Peyer's patch (tissue), 4 donors: ENCODE measurements at regions not wholly inside any gene's neighbourhood (a gene's known extent, or its start where the extent isn't known, plus 50 kb on each side); places are given as distances from the start of the nearest gene placed in this dataset.
"Not testable (repeated sequence)": the region's sequence is repeated elsewhere in the genome, so short reads cannot be mapped to it uniquely, and the experiment has no call there.

Experiments
- DNase-seq, 3 donors: peaks; one replicate each; pipeline ENCODE4 v3.0.0-alpha.2; 2017 to 2019
- H3K27ac ChIP-seq, 4 donors: fragments of 200-600 bp; sonication (generic); one replicate each; pipeline ENCODE4 v1.5.1; 2016 to 2019
- H3K27me3 ChIP-seq, 2 donors: fragments of 200-600 bp; sonication (generic); one replicate each; pipeline ENCODE4 v1.5.1; 2019
- H3K36me3 ChIP-seq, 3 donors: fragments of 200-600 bp; sonication (generic); one replicate each; pipeline ENCODE4 v1.5.1; 2016 to 2019
- H3K4me1 ChIP-seq, 4 donors: fragments of 200-600 bp; sonication (generic); one replicate each; pipeline ENCODE4 v1.5.1; 2016 to 2019
- H3K4me3 ChIP-seq, 4 donors: fragments of 200-600 bp; sonication (generic); 1 replicate in 3 of 4; 2 replicates in 1 of 4; pipeline ENCODE4 v1.5.1; 2016 to 2019; ENCODE audit warnings: mild to moderate bottlenecking in 1 of 4
- H3K9me3 ChIP-seq, 4 donors: fragments of 200-600 bp; sonication (generic); one replicate each; pipeline ENCODE4 v1.5.1; 2016 to 2019; ENCODE audit warnings: mild to moderate bottlenecking in 1 of 4
- CTCF ChIP-seq, 6 experiments: fragments of 450-650 bp in 4 of 6; fragments of 200-600 bp in 2 of 6; sonication (generic) in 1 of 6; IDR thresholded peaks; one replicate each; pipeline ENCODE4 v1.5.1; 2017 to 2019; ENCODE audit warnings: antibody characterized with exemption in 6 of 6, mild to moderate bottlenecking in 3 of 6, moderate library complexity in 1 of 6
- POLR2A ChIP-seq, 2 donors: fragments of 450-650 bp; IDR thresholded peaks; one replicate each; pipeline ENCODE4 v1.5.1; 2017; ENCODE audit warnings: antibody characterized with exemption in 2 of 2, mild to moderate bottlenecking in 2 of 2, moderate library complexity in 2 of 2

- no peaks in the 10 kb centered on the region for H3K9me3 ChIP-seq
- H3K27ac ChIP-seq, result no peak overlapping the region
- H3K36me3 ChIP-seq, result no peaks in the 10 kb centered on the region
- H3K27me3 ChIP-seq, result no peaks in the 10 kb centered on the region
- no peaks in the 10 kb centered on the region for H3K4me1 ChIP-seq
- no peak overlapping the region for H3K4me3 ChIP-seq
- DNase-seq, result no peak
- TF ChIP-seq POLR2A (IDR thresholded peaks at IDR 0.05), result no peak
Observed at GRCh38 chr1:43019226-43019625, 60.6 kb upstream of the SLC2A1 start.

- no peak for DNase-seq
Observed at GRCh38 chr1:43018121-43018520, 59.5 kb upstream of the SLC2A1 start.

GRCh38 chr1:43015269-43015668 lies 56.6 kb upstream of the SLC2A1 start:
- Histone ChIP-seq H3K4me1 (no peaks in the 10 kb centered on the region), H3K9me3 (no peaks in the 10 kb centered on the region), H3K4me3 (no peak overlapping the region), H3K27ac (no peak overlapping the region), H3K27me3 (no peaks in the 10 kb centered on the region), H3K36me3 (no peaks in the 10 kb centered on the region)
- no peak for TF ChIP-seq POLR2A (IDR thresholded peaks at IDR 0.05)
- no peak for TF ChIP-seq CTCF (IDR thresholded peaks at IDR 0.05)
- no peak for DNase-seq

More at GRCh38 chr1:43018121-43018520, 59.5 kb upstream of the SLC2A1 start:
- Histone ChIP-seq H3K9me3 (no peaks in the 10 kb centered on the region), H3K4me1 (no peaks in the 10 kb centered on the region), H3K27me3 (no peaks in the 10 kb centered on the region), H3K36me3 (no peaks in the 10 kb centered on the region), H3K27ac (no peak overlapping the region), H3K4me3 (no peak overlapping the region)
- no peak for TF ChIP-seq CTCF (IDR thresholded peaks at IDR 0.05)
- no peak for TF ChIP-seq POLR2A (IDR thresholded peaks at IDR 0.05)

- not testable (repeated sequence) for H3K4me1 ChIP-seq, H3K27me3 ChIP-seq, H3K27ac ChIP-seq, H3K9me3 ChIP-seq, H3K4me3 ChIP-seq, H3K36me3 ChIP-seq, DNase-seq
Observed at GRCh38 chr1:43014579-43014978, 55.9 kb upstream of the SLC2A1 start.

DNA sequence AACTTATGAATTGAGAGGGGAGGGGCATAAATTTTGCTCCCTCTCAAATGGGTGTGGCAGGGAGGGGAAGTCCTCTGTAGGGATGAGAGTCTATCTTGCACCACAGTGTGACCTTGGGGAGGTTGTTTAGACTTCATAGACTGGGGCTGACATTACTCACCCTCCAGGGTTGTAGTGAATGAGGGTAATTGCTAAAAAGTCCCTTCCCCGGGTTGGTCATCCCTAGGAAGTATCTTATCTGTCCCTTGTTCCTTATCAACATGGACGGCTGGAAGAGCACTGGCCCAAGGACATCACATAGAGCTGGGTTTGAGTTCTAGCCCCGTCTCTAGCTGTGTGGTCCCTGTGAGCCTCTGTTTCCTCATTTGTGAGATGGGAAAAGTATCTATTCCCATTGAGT lies 52.4 kb upstream of the SLC2A1 start:
- no peak for DNase-seq
- H3K27ac ChIP-seq, result no peak overlapping the region
- no peaks in the 10 kb centered on the region for H3K9me3 ChIP-seq
- H3K4me3 ChIP-seq, result no peak overlapping the region
- no peaks in the 10 kb centered on the region for H3K27me3 ChIP-seq
- no peak for TF ChIP-seq POLR2A (IDR thresholded peaks at IDR 0.05)
- TF ChIP-seq CTCF (IDR thresholded peaks at IDR 0.05), result no peak
- H3K4me1 ChIP-seq, result no peaks in the 10 kb centered on the region
- no peaks in the 10 kb centered on the region for H3K36me3 ChIP-seq

DNA sequence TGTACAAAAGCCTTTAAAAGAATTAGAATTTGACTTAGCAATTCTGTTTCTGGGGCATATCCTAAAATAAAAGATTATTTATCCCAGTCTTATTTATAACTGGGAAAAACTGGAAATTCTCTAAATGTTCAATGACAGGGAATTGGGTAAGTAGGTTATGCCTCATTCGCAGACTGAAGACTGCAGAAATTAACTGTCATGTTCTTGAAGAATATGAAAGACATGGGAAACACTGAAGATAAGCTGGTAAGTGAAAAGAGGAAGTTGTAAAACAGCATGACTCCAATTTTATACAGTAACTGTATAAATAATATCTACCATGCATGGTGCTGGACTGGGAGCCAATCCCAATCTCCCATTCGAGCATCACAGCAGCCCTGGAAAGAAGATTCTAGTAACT lies 50.6 kb upstream of the SLC2A1 start:
- H3K9me3 ChIP-seq, result no peaks in the 10 kb centered on the region
- H3K27me3 ChIP-seq, result no peaks in the 10 kb centered on the region
- no peak for DNase-seq
- no peak overlapping the region for H3K27ac ChIP-seq
- no peaks in the 10 kb centered on the region for H3K36me3 ChIP-seq
- no peak overlapping the region for H3K4me3 ChIP-seq
- TF ChIP-seq POLR2A (IDR thresholded peaks at IDR 0.05), result no peak
- no peak for TF ChIP-seq CTCF (IDR thresholded peaks at IDR 0.05)
- H3K4me1 ChIP-seq, result no peaks in the 10 kb centered on the region
